SK-N-SH treated with all-trans-retinoic acid at 6 μM for 48 hours (cell line): ENCODE measurements at regions not wholly inside any gene's neighbourhood (a gene's known extent, or its start where the extent isn't known, plus 50 kb on each side); places are given as distances from the start of the nearest gene placed in this dataset.

Experiments used
- RARB ChIP-seq: fragments of 250-450 bp; sonication (Bioruptor Pico); IDR thresholded peaks from 2 replicates; pipeline ENCODE4 v1.8.0; 2021; ENCODE audit warnings: mild to moderate bottlenecking, moderate library complexity
- SNAI2 ChIP-seq: fragments of 250-450 bp; sonication (Bioruptor Pico); IDR thresholded peaks from 2 replicates; pipeline ENCODE4 v1.5.0; 2020; ENCODE audit warnings: mild to moderate bottlenecking, moderate library complexity
- ZC3H10 ChIP-seq: fragments of 250-450 bp; sonication (Bioruptor Pico); IDR thresholded peaks from 2 replicates; pipeline ENCODE4 v1.5.1; 2021; ENCODE audit warnings: mild to moderate bottlenecking, moderate library complexity
- ZFP30 ChIP-seq: fragments of 450-650 bp; formaldehyde crosslinking; IDR thresholded peaks from 2 replicates; pipeline ENCODE4 v1.5.0; 2022; ENCODE audit warnings: mild to moderate bottlenecking, moderate library complexity
- TF ChIP-seq, protein P1 (sequence below): fragments of 250-450 bp; sonication (Bioruptor Pico); IDR thresholded peaks from 2 replicates; pipeline ENCODE4 v1.8.0; 2020; ENCODE audit warnings: mild to moderate bottlenecking, moderate library complexity, borderline replicate concordance
- TF ChIP-seq, protein P2 (sequence below): fragments of 250-450 bp; sonication (Bioruptor Pico); IDR thresholded peaks from 2 replicates; pipeline ENCODE4 v1.5.1; 2020; ENCODE audit warnings: low read depth, mild to moderate bottlenecking, moderate library complexity

DNA sequence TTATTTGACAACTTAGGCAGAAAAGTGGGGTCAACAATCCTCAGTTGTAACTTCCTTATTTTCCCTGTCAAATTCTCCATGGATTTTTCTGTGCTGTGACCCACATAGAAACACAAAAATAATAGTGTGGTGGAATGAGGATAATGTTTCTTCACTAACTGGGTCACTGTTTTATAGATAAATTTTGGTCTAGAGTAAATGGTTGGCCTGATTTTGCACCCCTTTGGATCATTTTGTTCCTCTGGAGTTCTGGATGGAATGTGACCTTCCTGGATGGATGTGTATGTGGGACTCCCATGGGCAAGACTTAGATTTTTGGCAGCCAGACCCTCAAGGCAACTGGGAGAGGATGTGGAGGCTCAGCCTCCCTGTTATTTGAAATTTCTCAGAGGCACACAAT, 52.7 kb upstream of the RNU6-8 start:
- no peak for TF ChIP-seq ZC3H10
- TF ChIP-seq, protein P1, sequence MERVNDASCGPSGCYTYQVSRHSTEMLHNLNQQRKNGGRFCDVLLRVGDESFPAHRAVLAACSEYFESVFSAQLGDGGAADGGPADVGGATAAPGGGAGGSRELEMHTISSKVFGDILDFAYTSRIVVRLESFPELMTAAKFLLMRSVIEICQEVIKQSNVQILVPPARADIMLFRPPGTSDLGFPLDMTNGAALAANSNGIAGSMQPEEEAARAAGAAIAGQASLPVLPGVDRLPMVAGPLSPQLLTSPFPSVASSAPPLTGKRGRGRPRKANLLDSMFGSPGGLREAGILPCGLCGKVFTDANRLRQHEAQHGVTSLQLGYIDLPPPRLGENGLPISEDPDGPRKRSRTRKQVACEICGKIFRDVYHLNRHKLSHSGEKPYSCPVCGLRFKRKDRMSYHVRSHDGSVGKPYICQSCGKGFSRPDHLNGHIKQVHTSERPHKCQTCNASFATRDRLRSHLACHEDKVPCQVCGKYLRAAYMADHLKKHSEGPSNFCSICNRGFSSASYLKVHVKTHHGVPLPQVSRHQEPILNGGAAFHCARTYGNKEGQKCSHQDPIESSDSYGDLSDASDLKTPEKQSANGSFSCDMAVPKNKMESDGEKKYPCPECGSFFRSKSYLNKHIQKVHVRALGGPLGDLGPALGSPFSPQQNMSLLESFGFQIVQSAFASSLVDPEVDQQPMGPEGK (CRISPR knock-in tag) = no peak
- TF ChIP-seq, protein P2, sequence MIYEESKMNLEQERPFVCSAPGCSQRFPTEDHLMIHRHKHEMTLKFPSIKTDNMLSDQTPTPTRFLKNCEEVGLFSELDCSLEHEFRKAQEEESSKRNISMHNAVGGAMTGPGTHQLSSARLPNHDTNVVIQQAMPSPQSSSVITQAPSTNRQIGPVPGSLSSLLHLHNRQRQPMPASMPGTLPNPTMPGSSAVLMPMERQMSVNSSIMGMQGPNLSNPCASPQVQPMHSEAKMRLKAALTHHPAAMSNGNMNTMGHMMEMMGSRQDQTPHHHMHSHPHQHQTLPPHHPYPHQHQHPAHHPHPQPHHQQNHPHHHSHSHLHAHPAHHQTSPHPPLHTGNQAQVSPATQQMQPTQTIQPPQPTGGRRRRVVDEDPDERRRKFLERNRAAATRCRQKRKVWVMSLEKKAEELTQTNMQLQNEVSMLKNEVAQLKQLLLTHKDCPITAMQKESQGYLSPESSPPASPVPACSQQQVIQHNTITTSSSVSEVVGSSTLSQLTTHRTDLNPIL (CRISPR knock-in tag) = no peak
- no peak for TF ChIP-seq RARB
- TF ChIP-seq SNAI2 (CRISPR knock-in tag) = no peak
- no peak for TF ChIP-seq ZFP30 (CRISPR knock-in tag)
